ENCODE measurements at regions not wholly inside any gene's neighbourhood (a gene's known extent, or its start where the extent isn't known, plus 50 kb on each side); places are given as distances from the start of the nearest gene placed in this dataset.

- no peaks in the 10 kb centered on the region for H3K27me3 ChIP-seq
- TF ChIP-seq POLR2A (IDR thresholded peaks at IDR 0.05) (no peak), CTCF (IDR thresholded peaks at IDR 0.05) (no peak)
Measured at GRCh38 chr18:45186832-45187231, 428.4 kb upstream of the SLC14A2 start.

DNA sequence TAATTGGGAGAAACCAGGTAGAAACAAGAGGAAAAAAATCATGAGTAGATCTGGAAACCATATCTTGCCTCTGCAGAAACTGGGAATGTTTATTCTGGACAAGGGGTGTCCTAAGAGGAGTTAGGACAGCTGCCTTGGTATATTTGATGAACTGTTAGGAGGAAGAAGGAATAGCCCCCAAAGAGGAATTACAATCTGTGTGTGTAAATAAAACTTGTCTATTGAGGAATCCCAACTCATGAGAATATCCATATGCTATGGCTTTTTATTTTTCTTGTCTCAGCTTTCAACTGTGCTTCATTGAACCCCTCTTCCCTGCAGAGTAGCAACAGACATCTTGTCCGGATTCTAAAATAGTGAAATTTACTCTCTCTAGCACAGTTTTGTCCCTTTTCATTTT is 423.5 kb upstream of the SLC14A2 start:
- DNase-seq, result no peak
- intact Hi-C loops (cut with DNase I; ENCODE audit: low total_unique reads), result no loop called here
- Histone ChIP-seq H3K36me3 (no peaks in the 10 kb centered on the region), H3K27me3 (no peaks in the 10 kb centered on the region), H3K27ac (no peak overlapping the region), H3K4me1 (no peaks in the 10 kb centered on the region), H3K9me3 (no peaks in the 10 kb centered on the region), H3K4me3 (no peak overlapping the region)
- TF ChIP-seq POLR2A (IDR thresholded peaks at IDR 0.05), result no peak
- TF ChIP-seq CTCF (IDR thresholded peaks at IDR 0.05), result no peak

More at GRCh38 chr18:45186832-45187231, 428.4 kb upstream of the SLC14A2 start:
- DNase-seq, result no peak
- H3K4me1 ChIP-seq, result no peaks in the 10 kb centered on the region
- no peak overlapping the region for H3K27ac ChIP-seq
- no peaks in the 10 kb centered on the region for H3K9me3 ChIP-seq
- H3K4me3 ChIP-seq, result no peak overlapping the region
- no peaks in the 10 kb centered on the region for H3K36me3 ChIP-seq
- intact Hi-C loops (cut with DNase I; ENCODE audit: low total_unique reads), result no loop called here

GRCh38 chr18:45197526-45197970 is 417.7 kb upstream of the SLC14A2 start:
- no peak for DNase-seq
- Histone ChIP-seq H3K4me3 (no peak overlapping the region), H3K4me1 (no peaks in the 10 kb centered on the region), H3K27ac (no peak overlapping the region), H3K36me3 (no peaks in the 10 kb centered on the region), H3K27me3 (no peaks in the 10 kb centered on the region), H3K9me3 (no peaks in the 10 kb centered on the region)
- intact Hi-C loops (cut with DNase I; ENCODE audit: low total_unique reads), result no loop called here
- TF ChIP-seq POLR2A (IDR thresholded peaks at IDR 0.05) (no peak), CTCF (IDR thresholded peaks at IDR 0.05) (no peak)

GRCh38 chr18:45198526-45198925 is 416.8 kb upstream of the SLC14A2 start:
- no peak overlapping the region for H3K27ac ChIP-seq
- no peak for DNase-seq
- no peaks in the 10 kb centered on the region for H3K27me3 ChIP-seq
- H3K9me3 ChIP-seq, result no peaks in the 10 kb centered on the region
- TF ChIP-seq POLR2A (IDR thresholded peaks at IDR 0.05) (no peak), CTCF (IDR thresholded peaks at IDR 0.05) (no peak)
- intact Hi-C loops (cut with DNase I; ENCODE audit: low total_unique reads), result no loop called here
- no peak overlapping the region for H3K4me3 ChIP-seq
- no peaks in the 10 kb centered on the region for H3K4me1 ChIP-seq
- no peaks in the 10 kb centered on the region for H3K36me3 ChIP-seq

GRCh38 chr18:45201029-45201428 is 414.2 kb upstream of the SLC14A2 start:
- no peak overlapping the region for H3K4me3 ChIP-seq
- no peak for TF ChIP-seq CTCF (IDR thresholded peaks at IDR 0.05)
- no peak for TF ChIP-seq POLR2A (IDR thresholded peaks at IDR 0.05)
- no peak overlapping the region for H3K27ac ChIP-seq
- DNase-seq, result no peak
- no peaks in the 10 kb centered on the region for H3K27me3 ChIP-seq
- H3K36me3 ChIP-seq, result no peaks in the 10 kb centered on the region
- no peaks in the 10 kb centered on the region for H3K4me1 ChIP-seq
- no peaks in the 10 kb centered on the region for H3K9me3 ChIP-seq
- intact Hi-C loops (cut with DNase I; ENCODE audit: low total_unique reads), result no loop called here
